Aorta (tissue), 5 donors: ENCODE measurements at regions not wholly inside any gene's neighbourhood (a gene's known extent, or its start where the extent isn't known, plus 50 kb on each side); places are given as distances from the start of the nearest gene placed in this dataset.

ENCODE experiments used
- ATAC-seq: fragments of 200-7000 bp; cut with Tn5 transposase; one replicate; pipeline ENCODE4 v1.9.1; 2022; ENCODE audit warnings: moderate library complexity; ENCODE audit not compliant: low FRiP score
- DNase-seq, 2 donors: peaks; one replicate each; pipeline ENCODE4 v3.0.0-alpha.2; 2020
- H3K27ac ChIP-seq, 2 donors: one replicate each; pipeline ENCODE4 v1.5.1; 2013; ENCODE audit warnings: low read length in 2 of 2, mild to moderate bottlenecking in 2 of 2, moderate library complexity in 2 of 2, control low read depth in 1 of 2, inconsistent platforms in 1 of 2, low read depth in 1 of 2
- H3K27me3 ChIP-seq, 2 donors: one replicate each; pipeline ENCODE4 v1.6.1; 2013; ENCODE audit warnings: control low read depth in 1 of 2, low read length in 1 of 2, mild to moderate bottlenecking in 1 of 2, moderate library complexity in 1 of 2; ENCODE audit not compliant: insufficient read depth in 2 of 2, control insufficient read depth in 1 of 2
- H3K36me3 ChIP-seq, 2 donors: one replicate each; pipeline ENCODE4 v1.6.1; 2013; ENCODE audit warnings: control low read depth in 1 of 2, low read length in 1 of 2, mild to moderate bottlenecking in 1 of 2; ENCODE audit not compliant: insufficient read depth in 2 of 2, control insufficient read depth in 1 of 2
- H3K4me1 ChIP-seq, 2 donors: one replicate each; pipeline ENCODE4 v1.6.1; 2013; ENCODE audit warnings: low read length in 2 of 2, control low read depth in 1 of 2, mild to moderate bottlenecking in 1 of 2, moderate library complexity in 1 of 2; ENCODE audit not compliant: insufficient read depth in 2 of 2, control insufficient read depth in 1 of 2
- H3K4me3 ChIP-seq, 2 donors: one replicate each; pipeline ENCODE4 v1.5.1; 2013; ENCODE audit warnings: low read length in 2 of 2, control low read depth in 1 of 2, mild to moderate bottlenecking in 1 of 2
- H3K9me3 ChIP-seq: one replicate; pipeline ENCODE4 v1.6.1; 2013; ENCODE audit warnings: mild to moderate bottlenecking, low read length; ENCODE audit not compliant: control insufficient read depth
- WGBS, 2 donors: extraction: QIAGEN DNeasy Blood & Tissue Kit; methylation state at CpG; one replicate each; pipeline ENCODE4 v1.1.7; 2013; 5-methylcytosine and 5-hydroxymethylcytosine counted together
- intact Hi-C, 2 donors: fragments of 100-400 bp; cut with DNase I; formaldehyde crosslinking; loops; one replicate each; pipeline versions ENCODE4 v1.14.2 to v1.15.0; 2022
- donor health status: healthy with polysubstance abuse.
- donor health status: Bipolar disorder and iron deficiency.
- donor health status: DM: no; HTN: no; CAD: no.
- donor health status: DM: no; HTN: no; CAD: no.
- donor health status: DM: yes; HTN: yes; CAD: no.

GRCh38 chr22:27583856-27584255, 217.7 kb downstream of the MN1 start:
- H3K9me3 ChIP-seq = no peaks in the 10 kb centered on the region
- no peaks in the 10 kb centered on the region for H3K27me3 ChIP-seq
- 77 to 82% methylated on average over 9 of the region's 9 CpGs for WGBS, 2 donors
- ATAC-seq (no peak), DNase-seq (no peak)
- H3K4me3 ChIP-seq = no peak overlapping the region
- no peak overlapping the region for H3K27ac ChIP-seq
- no peaks in the 10 kb centered on the region for H3K36me3 ChIP-seq
- H3K4me1 ChIP-seq = no peaks in the 10 kb centered on the region
- intact Hi-C loops = no loop called here

DNA sequence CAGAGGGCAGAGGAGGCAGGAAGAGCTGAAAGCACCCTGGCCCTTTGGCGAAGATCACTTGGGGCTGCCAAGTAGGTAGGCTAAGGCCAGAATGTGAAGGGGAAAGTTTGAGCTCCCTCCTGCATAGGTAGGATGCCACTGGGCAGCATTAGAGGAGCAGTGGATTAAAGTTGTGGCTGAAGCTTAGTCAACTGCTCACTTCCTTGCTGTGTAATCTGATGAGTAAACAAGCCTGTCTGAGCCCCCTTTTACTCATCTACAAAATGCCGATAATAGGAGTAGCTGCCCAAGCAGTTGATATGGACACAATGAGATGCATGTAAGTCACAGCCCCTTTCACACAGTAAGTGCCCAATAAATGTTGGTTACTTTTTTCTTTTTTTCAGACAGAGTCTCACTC, 216.4 kb downstream of the MN1 start:
- H3K27me3 ChIP-seq = no peaks in the 10 kb centered on the region
- intact Hi-C loops = no loop called here
- ATAC-seq = no peak
- H3K4me1 ChIP-seq = no peaks in the 10 kb centered on the region
- H3K36me3 ChIP-seq = no peaks in the 10 kb centered on the region
- no peak overlapping the region for H3K4me3 ChIP-seq
- no peak overlapping the region for H3K27ac ChIP-seq
- 70 to 93% methylated on average over 2 of the region's 2 CpGs for WGBS, 2 donors
- DNase-seq = no peak
- H3K9me3 ChIP-seq = no peaks in the 10 kb centered on the region

GRCh38 chr22:27588268-27588667, 213.3 kb downstream of the MN1 start:
- H3K27ac ChIP-seq = no peak overlapping the region
- no peaks in the 10 kb centered on the region for H3K36me3 ChIP-seq
- no peaks in the 10 kb centered on the region for H3K4me1 ChIP-seq
- no peak for ATAC-seq
- WGBS, 2 donors = 92 to 95% methylated on average over 6 of the region's 6 CpGs
- no peak for DNase-seq
- H3K27me3 ChIP-seq = no peaks in the 10 kb centered on the region
- no peak overlapping the region for H3K4me3 ChIP-seq
- intact Hi-C loops = no loop called here
- no peaks in the 10 kb centered on the region for H3K9me3 ChIP-seq

GRCh38 chr22:27588915-27589314, 212.6 kb downstream of the MN1 start:
- H3K4me3 ChIP-seq = no peak overlapping the region
- no peaks in the 10 kb centered on the region for H3K27me3 ChIP-seq
- H3K27ac ChIP-seq = no peak overlapping the region
- 94 to 98% methylated on average over 2 of the region's 2 CpGs for WGBS, 2 donors
- H3K9me3 ChIP-seq = no peaks in the 10 kb centered on the region
- ATAC-seq (no peak), DNase-seq (no peak)
- H3K36me3 ChIP-seq = no peaks in the 10 kb centered on the region
- no peaks in the 10 kb centered on the region for H3K4me1 ChIP-seq
- intact Hi-C loops = no loop called here

DNA sequence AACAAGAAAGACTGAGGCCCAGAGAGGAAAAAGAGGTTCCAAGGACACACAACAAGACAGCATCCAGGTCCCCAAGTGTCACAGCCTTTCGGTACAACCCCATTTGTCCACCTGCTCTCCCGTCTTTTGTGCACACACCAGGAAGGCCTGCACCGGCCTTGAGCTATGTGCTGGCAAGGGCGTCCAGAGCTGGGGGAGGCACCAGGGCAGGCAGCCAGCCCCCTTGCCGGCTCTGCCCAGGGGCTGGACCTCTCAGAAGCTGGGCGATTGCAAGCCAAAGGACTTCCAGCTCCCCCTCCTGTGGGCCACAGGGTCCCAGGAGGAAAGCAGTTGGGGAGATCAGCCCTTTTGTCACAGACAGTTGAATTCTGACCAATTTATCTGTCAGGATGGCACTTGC, 210.5 kb downstream of the MN1 start:
- WGBS, 2 donors = 9 to 12% methylated on average over 6 of the region's 6 CpGs
- intact Hi-C loops = no loop called here
- DNase-seq (no peak), ATAC-seq (no peak)
- no peak overlapping the region for H3K4me3 ChIP-seq
- H3K9me3 ChIP-seq = no peaks in the 10 kb centered on the region
- H3K27me3 ChIP-seq = no peaks in the 10 kb centered on the region
- H3K27ac ChIP-seq = no peak overlapping the region
- no peaks in the 10 kb centered on the region for H3K4me1 ChIP-seq
- no peaks in the 10 kb centered on the region for H3K36me3 ChIP-seq

DNA sequence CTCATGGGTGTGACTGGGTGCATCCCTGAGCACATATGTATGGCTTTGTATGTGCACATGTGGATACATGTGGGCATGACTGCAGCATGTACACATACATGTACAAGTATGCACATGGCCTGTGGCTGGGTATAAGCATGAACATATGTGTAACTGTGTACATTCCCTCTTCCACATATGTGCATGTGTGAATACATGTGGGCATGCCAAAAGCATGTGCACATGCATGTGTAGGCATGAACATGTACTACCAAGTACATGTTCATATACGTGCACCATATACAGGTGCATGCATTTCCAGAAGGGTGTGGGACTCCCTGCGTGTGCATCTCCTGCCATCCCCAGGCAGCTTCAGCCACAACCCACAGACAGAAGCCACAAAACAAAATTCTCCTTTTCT, 208.2 kb downstream of the MN1 start:
- no peaks in the 10 kb centered on the region for H3K27me3 ChIP-seq
- no peaks in the 10 kb centered on the region for H3K4me1 ChIP-seq
- no peak overlapping the region for H3K27ac ChIP-seq
- no peak overlapping the region for H3K4me3 ChIP-seq
- ATAC-seq (no peak), DNase-seq (no peak)
- no peaks in the 10 kb centered on the region for H3K9me3 ChIP-seq
- intact Hi-C loops = no loop called here
- H3K36me3 ChIP-seq = no peaks in the 10 kb centered on the region
- WGBS, 2 donors = 85 to 90% methylated on average over 2 of the region's 2 CpGs

DNA sequence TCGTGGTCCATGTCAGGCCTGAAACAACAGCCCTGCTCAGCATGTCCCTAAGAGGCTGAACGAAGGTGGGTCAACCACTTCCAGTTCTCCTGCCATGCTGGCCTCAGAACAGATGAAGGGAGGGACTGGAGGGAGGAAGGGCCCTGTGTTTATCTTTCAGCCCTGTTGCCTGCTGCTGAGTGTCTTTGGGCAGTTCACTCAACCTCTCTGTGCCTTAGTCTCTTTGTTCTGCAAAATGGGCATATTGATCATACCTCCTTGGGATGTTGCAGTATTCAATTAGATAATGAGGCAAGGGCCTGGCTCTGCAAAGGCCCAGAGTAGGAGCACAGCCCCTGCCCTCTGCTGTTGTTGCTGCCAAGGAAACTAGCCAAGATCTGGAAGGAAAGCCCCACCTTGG, 207.5 kb downstream of the MN1 start:
- intact Hi-C loops = no loop called here
- no peak overlapping the region for H3K27ac ChIP-seq
- ATAC-seq = no peak
- no peaks in the 10 kb centered on the region for H3K9me3 ChIP-seq
- WGBS, 2 donors = 85 to 88% methylated on average over 2 of the region's 2 CpGs
- no peak for DNase-seq
- no peaks in the 10 kb centered on the region for H3K27me3 ChIP-seq
- H3K36me3 ChIP-seq = no peaks in the 10 kb centered on the region
- H3K4me3 ChIP-seq = no peak overlapping the region
- H3K4me1 ChIP-seq = no peaks in the 10 kb centered on the region

DNA sequence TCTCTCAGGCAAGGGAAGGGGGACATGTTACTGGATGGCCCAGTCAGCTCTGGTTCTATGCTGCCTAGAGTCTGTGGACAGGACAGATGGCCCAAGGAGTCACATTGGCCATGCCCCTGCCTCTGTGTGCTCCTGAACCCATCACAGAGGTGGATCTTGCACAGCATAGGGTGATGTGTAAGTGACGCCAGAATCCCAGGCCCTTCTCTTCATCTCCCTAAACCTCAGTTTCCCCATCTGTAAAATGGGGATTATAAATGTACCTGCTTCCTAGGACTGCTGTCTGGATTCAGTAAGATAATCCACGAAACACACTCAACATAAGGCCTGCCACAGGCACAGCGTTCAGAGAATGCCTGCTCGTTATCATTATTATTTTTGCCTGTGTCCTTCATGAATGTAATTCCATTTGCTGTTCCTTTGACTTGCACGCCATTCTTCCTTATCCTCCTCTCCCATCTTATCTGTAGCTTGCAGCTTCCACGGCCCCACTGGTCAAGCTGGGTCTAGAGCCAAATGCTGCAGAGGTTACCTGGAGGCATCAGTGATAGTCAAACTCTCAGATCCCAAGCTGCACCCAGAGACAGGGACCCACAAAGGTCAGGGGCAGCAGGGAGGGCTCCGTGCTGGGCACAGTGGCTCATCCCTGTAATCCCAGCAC, 207.0 kb downstream of the MN1 start:
- Histone ChIP-seq H3K36me3 (no peaks in the 10 kb centered on the region), H3K4me1 (no peaks in the 10 kb centered on the region), H3K9me3 (no peaks in the 10 kb centered on the region), H3K4me3 (no peak overlapping the region), H3K27ac (no peak overlapping the region), H3K27me3 (no peaks in the 10 kb centered on the region)
- intact Hi-C loops = no loop called here
- ATAC-seq (no peak), DNase-seq (no peak)
- 94 to 97% methylated on average over 7 of the region's 7 CpGs for WGBS, 2 donors

DNA sequence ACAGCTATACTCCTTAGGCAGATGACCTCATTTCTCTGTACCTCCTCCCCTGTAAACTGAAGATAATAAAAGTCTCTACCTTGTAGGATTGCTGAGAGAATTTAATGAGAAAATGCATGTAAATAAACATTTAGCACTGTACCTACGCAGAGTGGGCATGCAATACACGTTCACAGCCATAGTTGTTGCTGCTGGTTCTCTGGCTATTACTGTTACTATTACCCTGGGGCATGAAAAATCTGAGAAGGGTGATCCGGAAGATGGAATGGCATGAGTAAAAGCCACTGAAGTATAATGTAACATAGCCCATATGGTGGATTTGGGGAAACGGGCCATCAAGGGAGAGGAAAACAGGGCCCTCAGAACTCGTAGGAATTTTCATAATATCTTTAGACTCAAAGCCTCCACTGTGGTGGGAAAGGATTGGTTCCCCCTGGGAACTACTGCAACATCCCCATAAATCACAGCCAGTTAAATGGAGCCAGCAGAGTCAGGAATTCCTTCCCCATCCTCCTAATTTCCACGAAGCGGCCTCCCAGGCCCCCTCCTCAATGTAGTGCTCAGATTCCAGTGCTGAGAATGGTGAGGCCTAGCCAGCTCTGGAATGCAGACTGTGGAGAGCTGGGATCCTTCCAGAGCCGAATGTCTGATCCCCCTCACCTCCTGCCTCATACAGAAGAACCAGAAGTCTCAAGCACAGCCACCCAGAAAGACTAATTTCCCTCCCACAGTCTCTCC, 205.3 kb downstream of the MN1 start:
- intact Hi-C loops = no loop called here
- Histone ChIP-seq H3K4me1 (no peaks in the 10 kb centered on the region), H3K27me3 (no peaks in the 10 kb centered on the region), H3K36me3 (no peaks in the 10 kb centered on the region), H3K9me3 (no peaks in the 10 kb centered on the region), H3K27ac (no peak overlapping the region), H3K4me3 (no peak overlapping the region)
- 71 to 80% methylated on average over 8 of the region's 8 CpGs for WGBS, 2 donors
- ATAC-seq (no peak), DNase-seq (no peak)
